ENCODE measurements at regions not wholly inside any gene's neighbourhood (a gene's known extent, or its start where the extent isn't known, plus 50 kb on each side); places are given as distances from the start of the nearest gene placed in this dataset.

GRCh38 chr4:14892563-14892962 is 109.7 kb upstream of the CPEB2 start:
- no peak for TF ChIP-seq CTCF (IDR thresholded peaks at IDR 0.05; ENCODE audit: extremely low read depth, low read depth, low read length)
- H3K4me3 ChIP-seq (ENCODE audit: insufficient read depth, low read length), result no peak overlapping the region
- H3K4me1 ChIP-seq (ENCODE audit: insufficient read depth, low read length), result no peaks in the 10 kb centered on the region
- no peak overlapping the region for H3K27ac ChIP-seq (ENCODE audit: low read depth, low read length)
- no peaks in the 10 kb centered on the region for H3K9me3 ChIP-seq (ENCODE audit: low read depth, low read length)
- H3K79me2 ChIP-seq (ENCODE audit: insufficient read depth, low read length), result no peaks in the 10 kb centered on the region
- H3K4me2 ChIP-seq (ENCODE audit: insufficient read depth, low read length), result no peak overlapping the region
- H3K27me3 ChIP-seq (ENCODE audit: insufficient read depth, low read length), result no peaks in the 10 kb centered on the region
- no peaks in the 10 kb centered on the region for H3K36me3 ChIP-seq (ENCODE audit: insufficient read depth, low read length)
- DNase-seq (ENCODE audit: insufficient read length, low spot score, missing footprints), result no peak
- H2AFZ ChIP-seq (ENCODE audit: low read length), result no peak overlapping the region
- H4K20me1 ChIP-seq (ENCODE audit: insufficient read depth, low read length), result no peaks in the 10 kb centered on the region

- H4K20me1 ChIP-seq (ENCODE audit: insufficient read depth, low read length), result no peaks in the 10 kb centered on the region
- H3K9me3 ChIP-seq (ENCODE audit: low read depth, low read length), result no peaks in the 10 kb centered on the region
- H3K79me2 ChIP-seq (ENCODE audit: insufficient read depth, low read length), result no peaks in the 10 kb centered on the region
- TF ChIP-seq CTCF (IDR thresholded peaks at IDR 0.05; ENCODE audit: extremely low read depth, low read depth, low read length), result no peak
- no peak overlapping the region for H3K27ac ChIP-seq (ENCODE audit: low read depth, low read length)
- H3K4me3 ChIP-seq (ENCODE audit: insufficient read depth, low read length), result no peak overlapping the region
- no peak overlapping the region for H2AFZ ChIP-seq (ENCODE audit: low read length)
- H3K4me2 ChIP-seq (ENCODE audit: insufficient read depth, low read length), result no peak overlapping the region
- H3K4me1 ChIP-seq (ENCODE audit: insufficient read depth, low read length), result no peaks in the 10 kb centered on the region
- no peaks in the 10 kb centered on the region for H3K36me3 ChIP-seq (ENCODE audit: insufficient read depth, low read length)
- no peak for DNase-seq (ENCODE audit: insufficient read length, low spot score, missing footprints)
- H3K27me3 ChIP-seq (ENCODE audit: insufficient read depth, low read length), result no peaks in the 10 kb centered on the region
Measured at GRCh38 chr4:14893713-14894112, 108.6 kb upstream of the CPEB2 start.

GRCh38 chr4:14894392-14895292 is 107.6 kb upstream of the CPEB2 start:
- H4K20me1 ChIP-seq (ENCODE audit: insufficient read depth, low read length), result no peaks in the 10 kb centered on the region
- no peak overlapping the region for H3K4me3 ChIP-seq (ENCODE audit: insufficient read depth, low read length)
- DNase-seq (ENCODE audit: insufficient read length, low spot score, missing footprints), result no peak
- H3K79me2 ChIP-seq (ENCODE audit: insufficient read depth, low read length), result no peaks in the 10 kb centered on the region
- no peaks in the 10 kb centered on the region for H3K9me3 ChIP-seq (ENCODE audit: low read depth, low read length)
- no peaks in the 10 kb centered on the region for H3K4me1 ChIP-seq (ENCODE audit: insufficient read depth, low read length)
- H3K4me2 ChIP-seq (ENCODE audit: insufficient read depth, low read length), result no peak overlapping the region
- H3K27ac ChIP-seq (ENCODE audit: low read depth, low read length), result no peak overlapping the region
- no peaks in the 10 kb centered on the region for H3K27me3 ChIP-seq (ENCODE audit: insufficient read depth, low read length)
- no peaks in the 10 kb centered on the region for H3K36me3 ChIP-seq (ENCODE audit: insufficient read depth, low read length)
- no peak for TF ChIP-seq CTCF (IDR thresholded peaks at IDR 0.05; ENCODE audit: extremely low read depth, low read depth, low read length)
- no peak overlapping the region for H2AFZ ChIP-seq (ENCODE audit: low read length)

- Histone ChIP-seq H4K20me1 (ENCODE audit: insufficient read depth, low read length) (no peaks in the 10 kb centered on the region), H3K4me3 (ENCODE audit: insufficient read depth, low read length) (no peak overlapping the region), H3K27ac (ENCODE audit: low read depth, low read length) (no peak overlapping the region), H3K79me2 (ENCODE audit: insufficient read depth, low read length) (no peaks in the 10 kb centered on the region), H3K36me3 (ENCODE audit: insufficient read depth, low read length) (no peaks in the 10 kb centered on the region), H3K9me3 (ENCODE audit: low read depth, low read length) (no peaks in the 10 kb centered on the region), H3K27me3 (ENCODE audit: insufficient read depth, low read length) (peaks cover 6% of the 10 kb centered on the region), H3K4me1 (ENCODE audit: insufficient read depth, low read length) (no peaks in the 10 kb centered on the region), H2AFZ (ENCODE audit: low read length) (no peak overlapping the region), H3K4me2 (ENCODE audit: insufficient read depth, low read length) (no peak overlapping the region)
- no peak for DNase-seq (ENCODE audit: insufficient read length, low spot score, missing footprints)
- TF ChIP-seq CTCF (IDR thresholded peaks at IDR 0.05; ENCODE audit: extremely low read depth, low read depth, low read length), result no peak
Measured at GRCh38 chr4:14896656-14897175, 105.6 kb upstream of the CPEB2 start.
